ENCODE measurements at regions not wholly inside any gene's neighbourhood (a gene's known extent, or its start where the extent isn't known, plus 50 kb on each side); places are given as distances from the start of the nearest gene placed in this dataset.

DNA sequence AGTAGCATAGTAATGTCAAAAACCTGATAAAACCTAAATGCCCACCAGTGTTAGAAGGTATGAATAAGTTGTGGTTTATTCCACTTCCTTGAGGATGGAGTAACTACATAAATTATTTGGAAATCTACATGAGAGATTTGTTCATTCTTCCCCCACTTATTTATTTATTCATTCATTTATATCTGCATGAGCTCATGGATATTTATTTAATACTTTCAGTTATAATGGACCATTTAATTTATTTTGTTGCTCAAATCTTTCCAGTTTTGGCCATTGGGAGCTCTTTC is 223.8 kb upstream of the S1PR3 start:
- DNase-seq (ENCODE audit: low read depth): no peak
- TF ChIP-seq, protein P1, sequence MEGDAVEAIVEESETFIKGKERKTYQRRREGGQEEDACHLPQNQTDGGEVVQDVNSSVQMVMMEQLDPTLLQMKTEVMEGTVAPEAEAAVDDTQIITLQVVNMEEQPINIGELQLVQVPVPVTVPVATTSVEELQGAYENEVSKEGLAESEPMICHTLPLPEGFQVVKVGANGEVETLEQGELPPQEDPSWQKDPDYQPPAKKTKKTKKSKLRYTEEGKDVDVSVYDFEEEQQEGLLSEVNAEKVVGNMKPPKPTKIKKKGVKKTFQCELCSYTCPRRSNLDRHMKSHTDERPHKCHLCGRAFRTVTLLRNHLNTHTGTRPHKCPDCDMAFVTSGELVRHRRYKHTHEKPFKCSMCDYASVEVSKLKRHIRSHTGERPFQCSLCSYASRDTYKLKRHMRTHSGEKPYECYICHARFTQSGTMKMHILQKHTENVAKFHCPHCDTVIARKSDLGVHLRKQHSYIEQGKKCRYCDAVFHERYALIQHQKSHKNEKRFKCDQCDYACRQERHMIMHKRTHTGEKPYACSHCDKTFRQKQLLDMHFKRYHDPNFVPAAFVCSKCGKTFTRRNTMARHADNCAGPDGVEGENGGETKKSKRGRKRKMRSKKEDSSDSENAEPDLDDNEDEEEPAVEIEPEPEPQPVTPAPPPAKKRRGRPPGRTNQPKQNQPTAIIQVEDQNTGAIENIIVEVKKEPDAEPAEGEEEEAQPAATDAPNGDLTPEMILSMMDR (IDR thresholded peaks at IDR 0.05; ENCODE audit: insufficient read depth, low read depth, low read length, missing control alignments): no peak
- H3K4me3 ChIP-seq (ENCODE audit: low read depth, low read length): no peak overlapping the region

DNA sequence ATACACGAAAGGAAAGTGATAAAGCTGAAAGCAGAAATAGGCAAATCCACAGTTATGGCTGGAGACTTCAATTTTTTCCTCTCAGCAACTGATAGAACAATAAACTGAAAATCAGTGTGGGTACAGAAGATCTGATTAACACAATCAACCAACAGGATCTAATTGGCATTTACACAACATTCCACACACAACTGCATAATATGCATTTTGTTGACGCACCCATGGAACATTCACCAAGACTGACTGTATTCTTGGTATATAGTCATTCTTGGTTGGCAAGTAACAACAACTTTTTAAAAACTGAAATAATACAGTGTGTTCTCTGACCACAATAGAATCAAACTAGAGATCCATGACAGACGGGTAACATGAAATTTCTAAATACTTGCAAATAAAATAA is 218.7 kb upstream of the S1PR3 start:
- DNase-seq (ENCODE audit: low read depth): no peak
- H3K4me3 ChIP-seq (ENCODE audit: low read depth, low read length): no peak overlapping the region
- TF ChIP-seq, protein P1 (IDR thresholded peaks at IDR 0.05; ENCODE audit: insufficient read depth, low read depth, low read length, missing control alignments): no peak

DNA sequence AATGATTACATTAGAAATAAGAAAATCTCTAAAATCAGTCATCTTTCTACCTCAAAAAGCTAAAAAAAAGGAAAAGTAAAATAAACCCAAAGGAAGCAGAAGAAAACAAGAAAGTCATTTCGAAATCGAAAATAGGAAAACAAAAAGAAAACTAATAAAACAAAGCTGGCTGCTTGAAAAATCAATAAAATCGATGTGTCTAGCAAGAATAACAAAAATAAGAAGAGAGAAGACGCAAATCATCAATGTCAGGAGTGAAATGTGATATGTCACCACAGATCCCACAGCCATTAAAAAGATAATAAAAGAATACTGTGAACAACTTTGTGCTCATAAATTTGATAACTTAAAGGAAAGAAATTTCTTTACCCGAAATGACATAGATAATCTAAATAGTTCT is 218.1 kb upstream of the S1PR3 start:
- TF ChIP-seq, protein P1 (IDR thresholded peaks at IDR 0.05; ENCODE audit: insufficient read depth, low read depth, low read length, missing control alignments): no peak
- no peak for DNase-seq (ENCODE audit: low read depth)
- H3K4me3 ChIP-seq (ENCODE audit: low read depth, low read length): no peak overlapping the region

DNA sequence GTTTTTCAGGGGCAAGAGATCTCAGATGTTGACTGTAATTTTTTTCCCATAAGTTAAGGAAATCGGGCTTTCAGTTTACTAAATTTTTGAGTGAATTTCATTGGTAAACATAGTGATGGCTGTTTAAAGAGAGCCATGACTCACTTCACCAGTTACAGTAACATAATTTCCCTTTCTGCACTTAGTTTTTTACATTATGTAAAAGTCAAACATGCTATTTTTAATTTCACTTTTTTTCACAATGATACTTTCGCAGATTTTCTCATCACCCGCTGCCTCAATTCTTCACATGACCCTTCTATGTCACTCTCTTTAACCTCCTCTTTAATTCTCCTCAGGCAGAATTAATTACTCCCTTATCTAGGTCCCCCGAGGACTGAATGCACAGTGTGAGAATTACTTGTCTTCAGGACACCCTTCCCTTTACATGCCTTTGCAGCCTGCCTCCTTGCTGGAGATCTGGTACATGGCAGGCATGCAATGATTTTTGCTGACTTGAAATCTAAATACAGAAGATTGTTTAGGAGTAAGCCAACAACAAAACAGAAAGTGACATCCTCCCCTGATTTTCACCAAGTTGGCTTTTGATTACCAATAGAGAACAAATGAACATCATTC is 217.5 kb upstream of the S1PR3 start:
- TF ChIP-seq, protein P1 (IDR thresholded peaks at IDR 0.05; ENCODE audit: insufficient read depth, low read depth, low read length, missing control alignments): no peak
- H3K4me3 ChIP-seq (ENCODE audit: low read depth, low read length): no peak overlapping the region
- no peak for DNase-seq (ENCODE audit: low read depth)

DNA sequence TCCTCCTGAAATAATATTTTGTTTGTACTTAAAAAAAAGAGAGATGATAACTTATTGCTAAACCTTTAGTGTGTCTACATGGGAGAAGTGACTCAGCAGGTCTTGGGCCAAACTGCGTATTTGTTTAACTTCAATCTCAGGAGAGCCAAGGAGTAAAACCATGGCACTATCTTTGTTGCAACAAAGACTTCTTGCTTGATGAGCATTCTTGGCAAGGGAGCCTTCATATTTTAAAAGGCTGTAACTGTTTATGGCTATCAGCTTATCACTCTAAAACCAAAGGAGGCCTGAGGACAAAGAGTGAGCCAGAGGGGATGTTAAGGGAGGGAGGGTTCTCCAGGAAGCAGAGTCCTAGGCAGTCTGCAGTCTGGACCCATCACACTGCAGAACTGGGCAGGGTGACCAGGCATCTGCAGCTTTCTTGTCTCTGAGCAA is 216.2 kb upstream of the S1PR3 start:
- no peak overlapping the region for H3K4me3 ChIP-seq (ENCODE audit: low read depth, low read length)
- no peak for DNase-seq (ENCODE audit: low read depth)

DNA sequence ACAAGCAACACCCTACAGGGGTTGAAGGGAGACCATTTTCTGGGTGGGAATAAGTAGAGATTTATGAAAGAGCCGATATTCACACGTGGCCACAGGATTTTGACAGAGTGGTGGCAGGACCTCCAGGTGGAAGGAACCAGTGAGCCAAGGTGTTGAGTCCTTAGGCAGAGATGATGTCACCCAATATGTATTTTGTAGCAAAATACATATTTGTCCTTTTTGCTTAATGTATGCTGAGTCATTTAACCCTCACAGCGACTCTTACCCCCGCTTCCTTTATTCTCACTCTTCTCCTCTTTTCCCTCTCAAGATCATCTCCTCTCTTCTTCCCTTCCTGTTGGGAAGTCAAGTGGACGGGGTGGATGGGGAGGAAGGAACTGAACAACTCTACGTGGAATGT is 215.7 kb upstream of the S1PR3 start:
- no peak overlapping the region for H3K4me3 ChIP-seq (ENCODE audit: low read depth, low read length)
- no peak for DNase-seq (ENCODE audit: low read depth)
- TF ChIP-seq, protein P1 (IDR thresholded peaks at IDR 0.05; ENCODE audit: insufficient read depth, low read depth, low read length, missing control alignments): no peak

More for the DNA sequence above, 216.2 kb upstream of the S1PR3 start:
- TF ChIP-seq, protein P1 (IDR thresholded peaks at IDR 0.05; ENCODE audit: insufficient read depth, low read depth, low read length, missing control alignments): no peak

DNA sequence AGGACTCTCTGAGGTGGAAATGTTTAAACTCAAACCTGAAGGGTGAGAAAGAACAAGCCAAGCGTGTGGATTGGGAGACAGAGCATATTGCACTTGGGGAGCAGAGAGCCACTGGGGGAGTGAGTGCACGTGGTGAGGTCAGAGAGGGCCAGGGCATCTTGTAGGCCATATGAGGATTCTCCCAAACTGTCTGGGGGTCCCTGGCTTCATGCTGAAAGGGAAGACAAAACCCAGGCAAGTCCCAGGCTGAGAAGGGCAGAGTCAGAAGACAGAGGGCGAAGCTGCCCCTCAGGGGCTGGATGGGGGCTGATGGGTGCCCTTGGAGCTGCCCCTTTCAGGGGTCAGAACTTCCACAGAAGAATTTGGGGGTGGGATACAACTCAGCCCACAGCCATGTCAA is 215.3 kb upstream of the S1PR3 start:
- no peak overlapping the region for H3K4me3 ChIP-seq (ENCODE audit: low read depth, low read length)
- TF ChIP-seq, protein P1 (IDR thresholded peaks at IDR 0.05; ENCODE audit: insufficient read depth, low read depth, low read length, missing control alignments): no peak

More for the DNA sequence above, 215.3 kb upstream of the S1PR3 start:
- DNase-seq (ENCODE audit: low read depth): no peak

Measured in GM12865 (cell line).